ENCODE measurements at regions not wholly inside any gene's neighbourhood (a gene's known extent, or its start where the extent isn't known, plus 50 kb on each side); places are given as distances from the start of the nearest gene placed in this dataset.

DNA sequence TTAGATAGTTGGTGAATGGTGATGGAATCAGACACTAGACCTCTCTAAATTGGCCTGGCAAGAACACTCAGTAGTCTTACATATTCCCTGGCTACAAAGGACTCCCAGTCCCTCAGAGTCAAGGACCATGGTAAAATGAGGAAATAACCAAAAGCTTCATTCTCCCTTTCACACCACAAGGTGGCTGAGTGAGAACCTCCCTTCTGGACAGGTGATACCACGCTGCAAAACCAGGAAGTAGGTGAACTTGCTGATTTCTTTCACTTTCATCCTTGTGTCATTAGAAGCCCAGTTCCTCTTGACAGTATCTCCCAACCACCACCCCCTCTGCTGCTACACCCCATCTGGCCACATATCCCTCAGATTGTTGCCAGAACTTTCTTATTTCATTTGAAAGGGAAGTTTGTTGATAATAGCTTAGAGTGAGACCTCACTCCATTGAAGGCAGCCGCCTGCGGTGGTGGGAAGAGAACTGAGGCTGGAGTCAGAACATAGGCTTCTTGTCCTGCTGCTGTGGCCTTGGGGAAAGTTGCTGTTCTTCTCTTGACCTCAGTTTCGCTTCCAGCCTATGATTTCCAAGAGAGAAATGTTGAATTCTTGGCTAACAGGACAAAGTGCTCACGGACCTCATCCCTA is 290.6 kb upstream of the CCL2 start:
- BruUV-seq (replicated peaks) = no TSS peak
- Histone ChIP-seq H3K4me1 (ENCODE audit: control insufficient read depth, insufficient read depth, low read length) (peaks cover 46% of the 10 kb centered on the region), H2AFZ (ENCODE audit: control insufficient read depth, low read depth, low read length) (peak overlapping the region; percentile 81), H3K27ac (ENCODE audit: control insufficient read depth, insufficient read depth) (peak overlapping the region; percentile 69), H3K36me3 (ENCODE audit: control insufficient read depth in 2 of 2, insufficient read depth in 2 of 2, low read length in 1 of 2) (no peaks in the 10 kb centered on the region), H3K9ac (ENCODE audit: control insufficient read depth, insufficient read depth, low read length) (no peak overlapping the region), H3K9me3 (replicated peaks; ENCODE audit: control insufficient read depth, insufficient read depth, low read length) (peaks cover 1% of the 10 kb centered on the region; the same call in 1 of the 3 replicates), H3K27me3 (replicated peaks in 1 of 2; ENCODE audit: control insufficient read depth in 2 of 2, insufficient read depth in 2 of 2, low read length in 1 of 2) (no peaks in the 10 kb centered on the region), H3K4me3 (no peak overlapping the region), H3K4me2 (ENCODE audit: control insufficient read depth, insufficient read depth) (peak overlapping the region; percentile 49), H4K20me1 (ENCODE audit: control insufficient read depth, insufficient read depth) (no peaks in the 10 kb centered on the region), H3K79me2 (ENCODE audit: control insufficient read depth, insufficient read depth, low read length) (no peaks in the 10 kb centered on the region)
- in situ Hi-C loops (cut with MboI) (no loop called here), intact Hi-C loops (cut with micrococcal nuclease; ENCODE audit: unreplicated experiment) (loop anchor here (10.0 kb wide), 1 partner anchor 410 kb away; no protein-coding TSS in a partner anchor)
- ATAC-seq (peak; percentile 88), FAIRE-seq (peak; percentile 94), DNase-seq (ENCODE audit: low read depth, low spot score) (peak; percentile 84)
- ChIA-PET SMC1A (ENCODE audit: uncharacterized antibody, unreplicated experiment) (interaction anchor here (1.3 to 1.9 kb wide), 2 partner anchors 16 to 182 kb away, joined by 3 to 5 read pairs; no protein-coding TSS in a partner anchor), CTCF (interaction anchor here (0.8 to 1.6 kb wide), 4 partner anchors 8 to 183 kb away, joined by 3 to 5 read pairs (median 4); no protein-coding TSS in a partner anchor), RAD21 (ENCODE audit: unreplicated experiment) (no interaction called here), POLR2A (no interaction called here)
- 62% methylated on average over 5 of the region's 5 CpGs for WGBS (ENCODE audit: insufficient coverage, insufficient replicate concordance, low lambda C conversion rate, missing lambda C conversion rate)
- no peak for TF ChIP-seq SMAD5 (IDR thresholded peaks at IDR 0.05; ENCODE audit: low read depth)
- TF ChIP-seq FOXK2 (IDR thresholded peaks at IDR 0.05) = no peak
- TF ChIP-seq ETV6 (conservative IDR thresholded peaks at IDR 0.05 in 1 of 2, IDR thresholded peaks at IDR 0.05 in 1 of 2; ENCODE audit: borderline replicate concordance in 1 of 2, low read depth in 1 of 2) = peak in 1 of 2 experiments; percentile 86; a peak in 2 of 4 replicates
- TF ChIP-seq TCF12 (IDR thresholded peaks at IDR 0.05; ENCODE audit: low read depth, low read length) = 0 out of 2 replicates have a peak, but pooled peaks have one; percentile 49
- no peak for TF ChIP-seq TBL1XR1 (IDR thresholded peaks at IDR 0.05; ENCODE audit: low read depth, low read length)
- TF ChIP-seq GATAD2B (conservative IDR thresholded peaks at IDR 0.05; ENCODE audit: low read depth) = no peak
- TF ChIP-seq, protein P1, sequence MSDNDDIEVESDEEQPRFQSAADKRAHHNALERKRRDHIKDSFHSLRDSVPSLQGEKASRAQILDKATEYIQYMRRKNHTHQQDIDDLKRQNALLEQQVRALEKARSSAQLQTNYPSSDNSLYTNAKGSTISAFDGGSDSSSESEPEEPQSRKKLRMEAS (IDR thresholded peaks at IDR 0.05; ENCODE audit: low read depth, low read length) = 0 out of 2 replicates have a peak, but pooled peaks have one; percentile 49
- no peak for TF ChIP-seq ZNF622 (IDR thresholded peaks at IDR 0.05)
- no peak for TF ChIP-seq EZH2 (IDR thresholded peaks at IDR 0.05; ENCODE audit: borderline replicate concordance, control insufficient read depth, low read depth, low read length)
- no peak for TF ChIP-seq MEF2B (IDR thresholded peaks at IDR 0.05; ENCODE audit: partially characterized antibody, poor library complexity, severe bottlenecking)
- TF ChIP-seq BHLHE40 (IDR thresholded peaks at IDR 0.05; ENCODE audit: borderline replicate concordance in 1 of 2, low read depth in 2 of 2, low read length in 1 of 2) = 0 out of 4 replicates have a peak, but pooled peaks of 1 of the 2 experiments have one; percentile 23
- TF ChIP-seq, protein P2, sequence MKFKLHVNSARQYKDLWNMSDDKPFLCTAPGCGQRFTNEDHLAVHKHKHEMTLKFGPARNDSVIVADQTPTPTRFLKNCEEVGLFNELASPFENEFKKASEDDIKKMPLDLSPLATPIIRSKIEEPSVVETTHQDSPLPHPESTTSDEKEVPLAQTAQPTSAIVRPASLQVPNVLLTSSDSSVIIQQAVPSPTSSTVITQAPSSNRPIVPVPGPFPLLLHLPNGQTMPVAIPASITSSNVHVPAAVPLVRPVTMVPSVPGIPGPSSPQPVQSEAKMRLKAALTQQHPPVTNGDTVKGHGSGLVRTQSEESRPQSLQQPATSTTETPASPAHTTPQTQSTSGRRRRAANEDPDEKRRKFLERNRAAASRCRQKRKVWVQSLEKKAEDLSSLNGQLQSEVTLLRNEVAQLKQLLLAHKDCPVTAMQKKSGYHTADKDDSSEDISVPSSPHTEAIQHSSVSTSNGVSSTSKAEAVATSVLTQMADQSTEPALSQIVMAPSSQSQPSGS (IDR thresholded peaks at IDR 0.05; ENCODE audit: low read length) = 0 out of 2 replicates have a peak, but pooled peaks have one; percentile 24
- TF ChIP-seq, protein P3, sequence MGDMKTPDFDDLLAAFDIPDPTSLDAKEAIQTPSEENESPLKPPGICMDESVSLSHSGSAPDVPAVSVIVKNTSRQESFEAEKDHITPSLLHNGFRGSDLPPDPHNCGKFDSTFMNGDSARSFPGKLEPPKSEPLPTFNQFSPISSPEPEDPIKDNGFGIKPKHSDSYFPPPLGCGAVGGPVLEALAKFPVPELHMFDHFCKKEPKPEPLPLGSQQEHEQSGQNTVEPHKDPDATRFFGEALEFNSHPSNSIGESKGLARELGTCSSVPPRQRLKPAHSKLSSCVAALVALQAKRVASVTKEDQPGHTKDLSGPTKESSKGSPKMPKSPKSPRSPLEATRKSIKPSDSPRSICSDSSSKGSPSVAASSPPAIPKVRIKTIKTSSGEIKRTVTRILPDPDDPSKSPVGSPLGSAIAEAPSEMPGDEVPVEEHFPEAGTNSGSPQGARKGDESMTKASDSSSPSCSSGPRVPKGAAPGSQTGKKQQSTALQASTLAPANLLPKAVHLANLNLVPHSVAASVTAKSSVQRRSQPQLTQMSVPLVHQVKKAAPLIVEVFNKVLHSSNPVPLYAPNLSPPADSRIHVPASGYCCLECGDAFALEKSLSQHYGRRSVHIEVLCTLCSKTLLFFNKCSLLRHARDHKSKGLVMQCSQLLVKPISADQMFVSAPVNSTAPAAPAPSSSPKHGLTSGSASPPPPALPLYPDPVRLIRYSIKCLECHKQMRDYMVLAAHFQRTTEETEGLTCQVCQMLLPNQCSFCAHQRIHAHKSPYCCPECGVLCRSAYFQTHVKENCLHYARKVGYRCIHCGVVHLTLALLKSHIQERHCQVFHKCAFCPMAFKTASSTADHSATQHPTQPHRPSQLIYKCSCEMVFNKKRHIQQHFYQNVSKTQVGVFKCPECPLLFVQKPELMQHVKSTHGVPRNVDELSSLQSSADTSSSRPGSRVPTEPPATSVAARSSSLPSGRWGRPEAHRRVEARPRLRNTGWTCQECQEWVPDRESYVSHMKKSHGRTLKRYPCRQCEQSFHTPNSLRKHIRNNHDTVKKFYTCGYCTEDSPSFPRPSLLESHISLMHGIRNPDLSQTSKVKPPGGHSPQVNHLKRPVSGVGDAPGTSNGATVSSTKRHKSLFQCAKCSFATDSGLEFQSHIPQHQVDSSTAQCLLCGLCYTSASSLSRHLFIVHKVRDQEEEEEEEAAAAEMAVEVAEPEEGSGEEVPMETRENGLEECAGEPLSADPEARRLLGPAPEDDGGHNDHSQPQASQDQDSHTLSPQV (IDR thresholded peaks at IDR 0.05) = no peak
- no peak for TF ChIP-seq TAF1 (IDR thresholded peaks at IDR 0.05; ENCODE audit: borderline replicate concordance, low read depth, low read length)
- no peak for TF ChIP-seq KAT2A (conservative IDR thresholded peaks at IDR 0.05; ENCODE audit: control insufficient read depth, low read depth, low read length)
- TF ChIP-seq, protein P4, sequence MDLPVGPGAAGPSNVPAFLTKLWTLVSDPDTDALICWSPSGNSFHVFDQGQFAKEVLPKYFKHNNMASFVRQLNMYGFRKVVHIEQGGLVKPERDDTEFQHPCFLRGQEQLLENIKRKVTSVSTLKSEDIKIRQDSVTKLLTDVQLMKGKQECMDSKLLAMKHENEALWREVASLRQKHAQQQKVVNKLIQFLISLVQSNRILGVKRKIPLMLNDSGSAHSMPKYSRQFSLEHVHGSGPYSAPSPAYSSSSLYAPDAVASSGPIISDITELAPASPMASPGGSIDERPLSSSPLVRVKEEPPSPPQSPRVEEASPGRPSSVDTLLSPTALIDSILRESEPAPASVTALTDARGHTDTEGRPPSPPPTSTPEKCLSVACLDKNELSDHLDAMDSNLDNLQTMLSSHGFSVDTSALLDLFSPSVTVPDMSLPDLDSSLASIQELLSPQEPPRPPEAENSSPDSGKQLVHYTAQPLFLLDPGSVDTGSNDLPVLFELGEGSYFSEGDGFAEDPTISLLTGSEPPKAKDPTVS (IDR thresholded peaks at IDR 0.05; ENCODE audit: low read depth, low read length) = no peak

Data from GM12878 (cell line).